K562 (cell line): ENCODE measurements at regions not wholly inside any gene's neighbourhood (a gene's known extent, or its start where the extent isn't known, plus 50 kb on each side); places are given as distances from the start of the nearest gene placed in this dataset.

Experiments
- ATAC-seq: fragments of 200-7000 bp; cut with Tn5 transposase; 3 replicates; pipeline ENCODE4 v1.9.1; 2020; ENCODE audit warnings: moderate library complexity
- BruUV-seq: library from RNA; stranded (reverse); fragments of 400-500 nt; replicated peaks from 2 replicates; lab custom pipeline; 2021; lab: Mats Ljungman, UMichigan
- CTCF ChIA-PET: fragments of 300-600 bp; formaldehyde crosslinking; extraction: SDS; loops from one replicate; lab custom pipeline; 2021; ENCODE audit warnings: low intra/inter-chr PET ratio; lab: Yijun Ruan, JAX
- POLR2A ChIA-PET: fragments of 300-600, 350-650 bp; sonication (Branson Sonifier 250); formaldehyde crosslinking; extraction: SDS; loops from one replicate; lab custom pipeline; 2021; ENCODE audit warnings: antibody characterized with exemption, inconsistent platforms; lab: Yijun Ruan, JAX
- DNase-seq, 4 experiments: peaks; one replicate each; pipeline versions ENCODE4 v3.0.0 to v3.0.0-alpha.2; 2011 to 2018; ENCODE audit warnings: low spot score in 3 of 4, mixed read lengths in 3 of 4; ENCODE audit errors: extremely low read depth in 1 of 4
- FAIRE-seq: peaks from 2 replicates; lab custom pipeline; 2011; peaks lifted over from hg19 to GRCh38; lab: Jason Lieb, UNC
- H2AFZ ChIP-seq: 2 replicates; pipeline ENCODE4 v1.6.0; 2011; ENCODE audit warnings: low read depth, low read length, control low read depth, inconsistent platforms
- H3K27ac ChIP-seq: fragments of 200-600 bp; 3 replicates; pipeline ENCODE4 v1.8.0; 2011; ENCODE audit warnings: low read depth, mild to moderate bottlenecking, control low read depth, inconsistent platforms, low read length, moderate library complexity, mixed read lengths; ENCODE audit errors: extremely low read depth
- H3K27me3 ChIP-seq, 2 experiments: fragments of 300-600 bp in 1 of 2; 2 replicates in 1 of 2; 3 replicates in 1 of 2; pipeline versions ENCODE4 v1.6.0 to v1.8.0; 2011; ENCODE audit warnings: inconsistent platforms in 2 of 2, low read length in 2 of 2, mild to moderate bottlenecking in 1 of 2, mixed read lengths in 1 of 2, moderate library complexity in 1 of 2; ENCODE audit not compliant: control insufficient read depth in 2 of 2, insufficient read depth in 2 of 2
- H3K36me3 ChIP-seq: fragments of 300-600 bp; 3 replicates; pipeline ENCODE4 v1.8.0; 2011; ENCODE audit warnings: mild to moderate bottlenecking, low read length, inconsistent platforms; ENCODE audit not compliant: control insufficient read depth, insufficient read depth
- H3K4me1 ChIP-seq, 2 experiments: fragments of 200-600 bp in 1 of 2; replicated peaks in 1 of 2; 2 replicates in 1 of 2; 3 replicates in 1 of 2; pipeline versions ENCODE4 v1.5.1 to v1.8.0; 2011; ENCODE audit warnings: inconsistent platforms in 2 of 2, low read length in 2 of 2, mild to moderate bottlenecking in 1 of 2, mixed read lengths in 1 of 2, moderate library complexity in 1 of 2; ENCODE audit not compliant: control insufficient read depth in 2 of 2, insufficient read depth in 2 of 2
- H3K4me2 ChIP-seq: 2 replicates; pipeline ENCODE4 v1.6.1; 2011; ENCODE audit warnings: low read length, control low read depth, inconsistent platforms, mixed read lengths; ENCODE audit not compliant: insufficient read depth
- H3K4me3 ChIP-seq: fragments of 200-600 bp; sonication (generic), shearing (Covaris generic); 2 replicates; pipeline ENCODE4 v1.5.1; 2016; ENCODE audit warnings: control low read depth, inconsistent platforms
- H3K79me2 ChIP-seq: fragments of 200-600 bp; 3 replicates; pipeline ENCODE4 v1.8.0; 2011; ENCODE audit warnings: low read length, inconsistent platforms; ENCODE audit not compliant: control insufficient read depth, insufficient read depth
- H3K9ac ChIP-seq, 2 experiments: 2 replicates each; pipeline versions ENCODE4 v1.6.0 to v1.6.1; 2011; ENCODE audit warnings: low read depth in 2 of 2, low read length in 2 of 2, control low read depth in 1 of 2, inconsistent platforms in 1 of 2, mild to moderate bottlenecking in 1 of 2, mixed read lengths in 1 of 2; ENCODE audit not compliant: insufficient read depth in 1 of 2
- H3K9me1 ChIP-seq: one replicate; pipeline ENCODE4 v1.6.0; 2011; ENCODE audit warnings: inconsistent platforms, mild to moderate bottlenecking, low read length, moderate library complexity; ENCODE audit not compliant: control insufficient read depth, insufficient read depth
- H3K9me3 ChIP-seq: replicated peaks from 2 replicates; pipeline ENCODE4 v1.5.1; 2011; ENCODE audit warnings: low read depth, low read length, inconsistent platforms; ENCODE audit not compliant: control insufficient read depth, insufficient read depth
- H4K20me1 ChIP-seq: replicated peaks from 2 replicates; pipeline ENCODE4 v1.6.1; 2011; ENCODE audit warnings: low read length, inconsistent platforms, mixed read lengths; ENCODE audit not compliant: control insufficient read depth, insufficient read depth
- FOXK1 ChIP-seq: sonication (generic); formaldehyde crosslinking; IDR thresholded peaks from 2 replicates; pipeline ENCODE4 v1.8.0; 2022; ENCODE audit warnings: missing genetic modification reagents, mild to moderate bottlenecking, borderline replicate concordance
- HMG20A ChIP-seq: fragments of 450-650 bp; formaldehyde crosslinking; conservative IDR thresholded peaks from 2 replicates; pipeline ENCODE4 v1.4.0; 2020; ENCODE audit warnings: mild to moderate bottlenecking, mixed read lengths
- HSF4 ChIP-seq: fragments of 250-450 bp; sonication (Bioruptor Pico); IDR thresholded peaks from 2 replicates; pipeline ENCODE4 v2.1.2; 2022; ENCODE audit warnings: mild to moderate bottlenecking, moderate library complexity, borderline replicate concordance
- TCF7 ChIP-seq: sonication (generic); IDR thresholded peaks from 2 replicates; pipeline ENCODE4 v1.6.1; 2016; ENCODE audit warnings: antibody characterized with exemption, borderline replicate concordance
- ZNF232 ChIP-seq: sonication (generic); formaldehyde crosslinking; IDR thresholded peaks from 2 replicates; pipeline ENCODE4 v1.8.0; 2022; ENCODE audit warnings: mild to moderate bottlenecking, missing genetic modification reagents
- ZNF445 ChIP-seq: fragments of 250-450 bp; sonication (Bioruptor Pico); IDR thresholded peaks from 2 replicates; pipeline ENCODE4 v1.4.0; 2020; ENCODE audit warnings: low read depth, mild to moderate bottlenecking, moderate library complexity
- WGBS: fragments of 100-300 bp; shearing (Covaris generic); methylation state at CpG from one replicate; pipeline ENCODE4 v1.1.6; 2016; ENCODE audit warnings: low coverage, mixed read lengths; ENCODE audit not compliant: insufficient coverage; ENCODE audit errors: missing lambda C conversion rate; 5-methylcytosine and 5-hydroxymethylcytosine counted together
- in situ Hi-C: fragments of 300-500 bp; cut with MboI; formaldehyde crosslinking; loops from 4 replicates; pipeline ENCODE4 v1.15.0; 2018; ENCODE audit warnings: inconsistent platforms, mixed read lengths
- intact Hi-C: fragments of 100-400 bp; cut with micrococcal nuclease; formaldehyde crosslinking; loops from 2 replicates; pipeline ENCODE4 v1.14.2; 2022
- TF ChIP-seq, protein P1 (sequence below): IDR thresholded peaks from 3 replicates; pipeline ENCODE4 v1.6.1; 2011; ENCODE audit warnings: borderline replicate concordance, mild to moderate bottlenecking, moderate library complexity; ENCODE audit not compliant: insufficient read length; ENCODE audit errors: extremely low read depth

GRCh38 chr17:12313786-12314185 lies 293.1 kb downstream of the MAP2K4 start:
- H3K27me3 ChIP-seq, result no peaks in the 10 kb centered on the region
- FAIRE-seq (no peak), DNase-seq (no peak), ATAC-seq (no peak)
- H3K9me1 ChIP-seq, result no peaks in the 10 kb centered on the region
- ChIA-PET POLR2A (no interaction called here), CTCF (no interaction called here)
- no peaks in the 10 kb centered on the region for H3K9me3 ChIP-seq
- H3K9ac ChIP-seq, result no peak overlapping the region
- no peak overlapping the region for H2AFZ ChIP-seq
- 0% methylated on average over 1 of the region's 1 CpG for WGBS
- H3K27ac ChIP-seq, result no peak overlapping the region
- H3K4me2 ChIP-seq, result no peak overlapping the region
- TF ChIP-seq ZNF445 (CRISPR knock-in tag) (no peak), HSF4 (no peak), HMG20A (no peak), FOXK1 (CRISPR knock-in tag) (no peak), TCF7 (no peak), ZNF232 (CRISPR knock-in tag) (no peak)
- TF ChIP-seq, protein P1, sequence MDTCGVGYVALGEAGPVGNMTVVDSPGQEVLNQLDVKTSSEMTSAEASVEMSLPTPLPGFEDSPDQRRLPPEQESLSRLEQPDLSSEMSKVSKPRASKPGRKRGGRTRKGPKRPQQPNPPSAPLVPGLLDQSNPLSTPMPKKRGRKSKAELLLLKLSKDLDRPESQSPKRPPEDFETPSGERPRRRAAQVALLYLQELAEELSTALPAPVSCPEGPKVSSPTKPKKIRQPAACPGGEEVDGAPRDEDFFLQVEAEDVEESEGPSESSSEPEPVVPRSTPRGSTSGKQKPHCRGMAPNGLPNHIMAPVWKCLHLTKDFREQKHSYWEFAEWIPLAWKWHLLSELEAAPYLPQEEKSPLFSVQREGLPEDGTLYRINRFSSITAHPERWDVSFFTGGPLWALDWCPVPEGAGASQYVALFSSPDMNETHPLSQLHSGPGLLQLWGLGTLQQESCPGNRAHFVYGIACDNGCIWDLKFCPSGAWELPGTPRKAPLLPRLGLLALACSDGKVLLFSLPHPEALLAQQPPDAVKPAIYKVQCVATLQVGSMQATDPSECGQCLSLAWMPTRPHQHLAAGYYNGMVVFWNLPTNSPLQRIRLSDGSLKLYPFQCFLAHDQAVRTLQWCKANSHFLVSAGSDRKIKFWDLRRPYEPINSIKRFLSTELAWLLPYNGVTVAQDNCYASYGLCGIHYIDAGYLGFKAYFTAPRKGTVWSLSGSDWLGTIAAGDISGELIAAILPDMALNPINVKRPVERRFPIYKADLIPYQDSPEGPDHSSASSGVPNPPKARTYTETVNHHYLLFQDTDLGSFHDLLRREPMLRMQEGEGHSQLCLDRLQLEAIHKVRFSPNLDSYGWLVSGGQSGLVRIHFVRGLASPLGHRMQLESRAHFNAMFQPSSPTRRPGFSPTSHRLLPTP, result no peak
- in situ Hi-C loops, result no loop called here
- no peaks in the 10 kb centered on the region for H3K79me2 ChIP-seq
- intact Hi-C loops, result no loop called here
- no peaks in the 10 kb centered on the region for H3K4me1 ChIP-seq
- no peak overlapping the region for H3K4me3 ChIP-seq
- H3K36me3 ChIP-seq, result no peaks in the 10 kb centered on the region
- BruUV-seq, result no TSS peak
- H4K20me1 ChIP-seq, result no peaks in the 10 kb centered on the region
